GM18498 (cell line): ENCODE measurements at regions not wholly inside any gene's neighbourhood (a gene's known extent, or its start where the extent isn't known, plus 50 kb on each side); places are given as distances from the start of the nearest gene placed in this dataset.
A peak's percentile ranks its signal among the peaks of the same experiment; 100 is the strongest.

ENCODE experiments used
- ATAC-seq: cut with Tn5 transposase; IDR thresholded peaks from one replicate; pipeline ENCODE4 v1.9.1; 2021; ENCODE audit warnings: mild to moderate bottlenecking, moderate library complexity; ENCODE audit not compliant: unreplicated experiment

GRCh38 chr13:22047082-22047784, 376.4 kb downstream of the FGF9 start:
- ATAC-seq, result no peak

GRCh38 chr13:22047785-22048104, 376.9 kb downstream of the FGF9 start:
- ATAC-seq, result no peak

- no peak for ATAC-seq
Observed at GRCh38 chr13:22049384-22049783, 378.5 kb downstream of the FGF9 start.

DNA sequence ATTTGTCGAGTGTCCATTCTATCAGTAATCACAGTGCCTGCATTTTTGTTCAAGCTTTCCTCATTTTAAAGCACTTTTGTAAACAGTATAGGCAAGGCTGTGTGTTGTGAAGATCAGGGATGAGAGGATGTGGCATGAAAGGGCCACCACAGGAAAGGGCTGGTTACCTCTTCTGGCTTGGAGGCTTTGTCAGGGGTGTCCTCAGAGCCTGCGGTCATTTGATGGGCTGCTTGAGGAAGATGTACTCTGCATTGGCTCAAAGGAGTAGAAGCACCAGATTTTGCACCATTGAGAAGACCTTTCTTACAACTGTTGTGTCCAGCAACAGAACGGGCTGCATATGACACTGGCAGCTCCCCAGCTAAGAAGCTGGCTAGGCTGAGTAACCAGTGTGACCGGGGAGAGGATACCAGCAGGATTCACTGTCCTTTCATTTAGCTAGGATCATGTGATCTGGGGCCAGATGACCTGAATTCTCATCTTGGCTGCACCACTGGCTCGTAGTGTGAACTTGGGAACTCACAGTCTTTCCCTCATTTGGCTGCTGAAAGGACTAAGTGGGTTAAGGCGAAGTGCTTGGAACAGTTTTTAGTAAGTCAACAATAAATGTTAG, 380.2 kb downstream of the FGF9 start:
- no peak for ATAC-seq

DNA sequence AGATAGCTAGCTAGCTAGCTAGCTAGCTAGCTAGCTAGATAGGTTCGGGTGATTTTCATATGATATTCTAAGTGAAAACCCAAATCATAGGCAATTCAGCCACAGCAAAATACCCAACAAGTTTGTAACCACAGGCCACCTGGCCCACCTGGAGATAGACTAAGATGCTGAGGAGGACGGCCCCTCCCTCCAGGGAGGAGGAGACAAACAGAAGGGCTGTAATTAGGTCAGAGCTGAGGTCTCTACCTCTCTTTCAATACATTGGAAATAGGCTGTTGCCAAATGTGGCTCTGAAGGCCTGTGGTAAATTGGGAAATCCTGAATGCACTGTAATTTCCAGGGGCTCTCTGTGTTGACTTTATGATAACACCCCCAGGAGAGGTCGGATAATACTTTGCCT, 382.2 kb downstream of the FGF9 start:
- no peak for ATAC-seq

- ATAC-seq, result no peak
Observed at GRCh38 chr13:22055259-22055658, 384.4 kb downstream of the FGF9 start.

DNA sequence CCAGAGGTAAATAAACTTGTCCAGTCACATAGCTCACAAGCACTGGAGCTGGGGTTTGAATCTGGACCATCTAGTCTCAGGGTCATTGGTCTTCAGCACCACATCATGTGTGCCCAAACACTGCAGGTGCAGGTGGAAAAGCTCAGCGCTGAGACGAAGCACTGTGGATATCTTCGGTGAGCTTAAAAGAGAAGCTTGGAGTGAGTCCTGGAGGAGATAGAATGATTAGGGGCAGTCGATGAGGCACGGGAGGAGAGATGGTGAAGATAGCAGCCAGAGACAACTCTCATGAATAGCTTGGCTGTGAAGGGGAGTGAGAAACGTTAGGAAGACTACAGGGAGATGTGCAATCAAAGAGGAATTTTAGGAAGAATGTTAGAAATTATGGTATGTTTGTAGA, 389.3 kb downstream of the FGF9 start:
- ATAC-seq, result no peak

GRCh38 chr13:22061371-22061805, 390.5 kb downstream of the FGF9 start:
- peak; percentile 71 for ATAC-seq

- peak; percentile 72 for ATAC-seq
Observed at GRCh38 chr13:22061806-22062391, 391.0 kb downstream of the FGF9 start.

GRCh38 chr13:22062478-22063205, 391.8 kb downstream of the FGF9 start:
- no peak for ATAC-seq

DNA sequence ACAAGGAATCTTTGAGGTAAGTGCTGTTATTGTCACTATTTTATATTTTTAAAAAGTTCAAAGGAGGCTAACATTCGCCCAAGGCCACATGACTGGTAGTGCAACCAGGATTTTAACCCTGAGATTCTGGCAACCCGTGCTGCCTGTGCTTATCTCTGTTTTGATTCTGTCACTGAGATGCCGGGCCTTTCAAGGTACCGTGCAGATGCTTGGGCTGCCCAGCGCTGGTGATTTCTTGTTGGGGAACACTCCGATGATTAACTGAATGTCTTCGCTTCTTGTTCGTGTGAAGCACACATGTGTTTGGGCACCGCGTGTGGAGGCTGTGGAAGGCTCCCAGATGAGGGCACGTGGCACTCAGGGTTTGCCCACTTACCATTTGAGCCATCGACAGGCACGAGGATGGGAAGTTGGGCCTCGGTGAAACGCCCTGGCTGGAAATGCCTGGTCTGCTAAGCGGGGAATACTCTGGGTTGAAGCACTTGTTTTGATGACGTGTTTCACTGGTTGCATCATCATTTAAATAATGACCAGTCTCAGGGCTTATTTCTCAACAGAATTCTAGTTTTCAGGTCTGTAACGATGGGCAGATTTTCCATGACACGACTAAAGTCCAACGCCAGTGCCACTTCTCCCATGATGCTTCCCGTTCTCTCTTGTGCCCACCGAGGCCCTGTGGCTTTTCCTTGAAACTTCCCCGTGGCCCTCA, 392.7 kb downstream of the FGF9 start:
- ATAC-seq, result no peak

GRCh38 chr13:22064854-22065620, 394.2 kb downstream of the FGF9 start:
- no peak for ATAC-seq

- peak; percentile 73 for ATAC-seq
Observed at GRCh38 chr13:22073718-22074117, 402.8 kb downstream of the FGF9 start.

GRCh38 chr13:22074403-22074802, 403.5 kb downstream of the FGF9 start:
- ATAC-seq, result no peak

- peak; percentile 50 for ATAC-seq
Observed at GRCh38 chr13:22076658-22077057, 405.8 kb downstream of the FGF9 start.

DNA sequence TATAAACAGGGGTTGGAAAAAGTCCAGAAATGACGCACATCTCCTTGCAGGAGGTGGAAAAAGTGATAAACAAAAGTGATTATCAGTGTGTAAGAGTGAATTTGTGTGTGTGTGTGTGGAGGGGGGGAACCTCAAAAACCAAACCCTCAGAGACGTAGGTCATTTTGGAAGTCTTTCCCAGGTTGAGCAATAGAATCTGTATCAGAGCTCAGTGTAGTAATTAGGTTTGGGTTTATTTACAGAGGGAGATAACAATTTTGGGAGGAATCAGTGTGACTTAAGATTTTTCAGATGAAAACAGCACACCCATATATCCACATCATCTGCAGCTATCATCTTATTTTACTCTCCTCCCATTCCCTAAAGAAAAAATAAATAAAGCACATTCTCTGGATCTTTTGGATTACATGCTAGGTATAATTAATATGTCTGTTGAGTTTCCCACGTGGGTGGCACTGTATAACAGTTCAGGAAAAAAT, 406.4 kb downstream of the FGF9 start:
- no peak for ATAC-seq

DNA sequence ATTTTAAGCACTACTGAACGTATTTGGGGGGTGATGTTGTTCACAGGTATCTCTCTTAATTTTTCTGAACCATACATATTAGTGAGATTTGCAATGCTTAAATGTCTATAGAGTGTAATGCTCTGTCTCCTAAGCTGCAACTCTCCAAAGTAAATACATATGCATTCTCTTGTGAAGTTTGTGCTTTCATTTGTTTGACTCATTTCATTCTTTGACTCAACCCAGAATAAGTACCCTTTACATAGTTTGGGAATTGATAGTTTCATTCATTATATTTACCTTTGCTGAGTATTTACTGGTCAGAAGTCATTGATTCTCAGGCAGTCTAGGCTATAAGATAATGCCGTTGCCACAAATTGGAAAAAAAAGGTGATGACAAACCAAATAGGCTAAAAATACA, 406.9 kb downstream of the FGF9 start:
- no peak for ATAC-seq

GRCh38 chr13:22079961-22080360, 409.1 kb downstream of the FGF9 start:
- ATAC-seq, result no peak

DNA sequence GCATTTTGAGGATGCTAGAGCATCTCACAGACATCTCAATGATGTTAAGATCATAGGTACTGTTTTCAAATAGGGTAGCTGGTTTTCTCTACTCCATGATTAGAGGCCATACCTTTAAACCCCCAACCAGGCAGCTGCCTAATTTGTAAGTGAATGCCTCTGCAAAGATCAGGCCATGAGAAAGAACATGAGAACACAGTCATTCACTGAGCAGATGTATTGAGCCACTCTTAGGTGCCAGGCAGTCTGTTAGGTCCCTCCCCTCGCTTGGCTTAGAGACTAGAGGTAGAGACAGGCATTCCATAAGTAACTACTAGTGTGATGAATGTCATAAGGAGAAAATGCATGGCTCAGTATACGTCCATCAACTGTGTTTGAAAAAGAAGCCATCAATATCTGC, 410.0 kb downstream of the FGF9 start:
- ATAC-seq, result no peak

- no peak for ATAC-seq
Observed at GRCh38 chr13:22081430-22081829, 410.6 kb downstream of the FGF9 start.
